ENCODE measurements at regions not wholly inside any gene's neighbourhood (a gene's known extent, or its start where the extent isn't known, plus 50 kb on each side); places are given as distances from the start of the nearest gene placed in this dataset.
A peak's percentile ranks its signal among the peaks of the same experiment; 100 is the strongest.

DNA sequence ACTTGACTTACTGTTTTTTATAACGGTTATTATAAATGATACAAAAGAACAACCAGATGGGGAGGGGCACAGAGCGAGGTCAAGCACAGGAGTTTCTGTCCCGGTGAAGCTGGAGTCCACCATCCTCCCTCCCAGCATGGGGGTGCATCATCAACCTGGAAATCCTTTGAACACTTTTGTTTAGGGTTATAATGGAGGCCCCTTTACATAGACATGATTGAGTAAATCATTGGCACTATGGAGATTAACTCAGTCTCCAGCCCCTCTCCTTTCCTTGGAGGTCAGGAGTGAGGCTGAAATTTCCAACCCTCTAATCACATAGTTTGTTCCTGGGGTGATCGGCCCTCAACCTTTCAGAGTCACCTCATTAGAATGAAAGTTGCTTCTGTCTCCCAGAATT lies 71.8 kb upstream of the ANKEF1 start:
- Mint-ChIP-seq H3K9me3 (ENCODE audit: unreplicated experiment) (no peaks in the 10 kb centered on the region), H3K27me3 (ENCODE audit: insufficient read depth, unreplicated experiment) (no peaks in the 10 kb centered on the region), H3K4me3 (ENCODE audit: unreplicated experiment) (no peak overlapping the region), H3K36me3 (ENCODE audit: insufficient read depth, unreplicated experiment) (no peaks in the 10 kb centered on the region), H3K27ac (ENCODE audit: low read depth, unreplicated experiment) (no peak overlapping the region), H3K4me1 (ENCODE audit: insufficient read depth, unreplicated experiment) (no peaks in the 10 kb centered on the region)
- intact Hi-C loops (cut with micrococcal nuclease) = no loop called here
- CTCF ChIA-PET = interaction anchor here (0.8 kb wide), 1 partner anchor 15 kb away, joined by 3 read pairs; no protein-coding TSS in a partner anchor
- POLR2A ChIA-PET = no interaction called here
- DNase-seq (ENCODE audit: unreplicated experiment) = no peak
- TF ChIP-seq, protein P1, sequence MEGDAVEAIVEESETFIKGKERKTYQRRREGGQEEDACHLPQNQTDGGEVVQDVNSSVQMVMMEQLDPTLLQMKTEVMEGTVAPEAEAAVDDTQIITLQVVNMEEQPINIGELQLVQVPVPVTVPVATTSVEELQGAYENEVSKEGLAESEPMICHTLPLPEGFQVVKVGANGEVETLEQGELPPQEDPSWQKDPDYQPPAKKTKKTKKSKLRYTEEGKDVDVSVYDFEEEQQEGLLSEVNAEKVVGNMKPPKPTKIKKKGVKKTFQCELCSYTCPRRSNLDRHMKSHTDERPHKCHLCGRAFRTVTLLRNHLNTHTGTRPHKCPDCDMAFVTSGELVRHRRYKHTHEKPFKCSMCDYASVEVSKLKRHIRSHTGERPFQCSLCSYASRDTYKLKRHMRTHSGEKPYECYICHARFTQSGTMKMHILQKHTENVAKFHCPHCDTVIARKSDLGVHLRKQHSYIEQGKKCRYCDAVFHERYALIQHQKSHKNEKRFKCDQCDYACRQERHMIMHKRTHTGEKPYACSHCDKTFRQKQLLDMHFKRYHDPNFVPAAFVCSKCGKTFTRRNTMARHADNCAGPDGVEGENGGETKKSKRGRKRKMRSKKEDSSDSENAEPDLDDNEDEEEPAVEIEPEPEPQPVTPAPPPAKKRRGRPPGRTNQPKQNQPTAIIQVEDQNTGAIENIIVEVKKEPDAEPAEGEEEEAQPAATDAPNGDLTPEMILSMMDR (IDR thresholded peaks at IDR 0.05; ENCODE audit: unreplicated experiment) = no peak
- no TSS peak for BruUV-seq (replicated peaks)

- no peak for DNase-seq (ENCODE audit: unreplicated experiment)
- Mint-ChIP-seq H3K27ac (ENCODE audit: low read depth, unreplicated experiment) (no peak overlapping the region), H3K36me3 (ENCODE audit: insufficient read depth, unreplicated experiment) (no peaks in the 10 kb centered on the region), H3K27me3 (ENCODE audit: insufficient read depth, unreplicated experiment) (no peaks in the 10 kb centered on the region), H3K9me3 (ENCODE audit: unreplicated experiment) (no peaks in the 10 kb centered on the region), H3K4me3 (ENCODE audit: unreplicated experiment) (no peak overlapping the region), H3K4me1 (ENCODE audit: insufficient read depth, unreplicated experiment) (peaks cover 13% of the 10 kb centered on the region)
- no TSS peak for BruUV-seq (replicated peaks)
- ChIA-PET POLR2A (no interaction called here), CTCF (interaction anchor here (0.6 to 1.0 kb wide), 3 partner anchors 9 to 551 kb away, joined by 3 read pairs; no protein-coding TSS in a partner anchor)
- TF ChIP-seq, protein P1 (IDR thresholded peaks at IDR 0.05; ENCODE audit: unreplicated experiment) = no peak
- intact Hi-C loops (cut with micrococcal nuclease) = no loop called here
Measured at GRCh38 chr20:9958693-9959092, 76.1 kb upstream of the ANKEF1 start.

DNA sequence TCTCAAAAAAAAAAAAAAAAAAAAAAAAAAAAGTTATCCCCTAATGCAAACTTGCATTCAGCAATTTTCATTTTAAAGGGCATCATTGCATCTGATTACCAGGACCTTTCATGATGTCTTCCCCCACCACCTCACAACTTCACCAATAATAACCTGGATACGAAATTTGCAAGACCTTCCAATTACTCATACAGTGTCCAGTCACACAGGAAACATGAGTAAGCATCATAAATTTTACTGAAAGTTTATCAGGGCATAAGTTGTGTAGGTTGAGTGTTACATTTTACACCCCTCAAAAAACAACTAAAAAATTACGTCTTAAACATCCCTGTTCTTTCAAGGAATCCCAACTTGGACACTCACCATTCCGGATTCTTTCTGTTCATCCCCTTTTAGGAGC lies 79.1 kb upstream of the ANKEF1 start:
- intact Hi-C loops (cut with micrococcal nuclease) = no loop called here
- Mint-ChIP-seq H3K27me3 (ENCODE audit: insufficient read depth, unreplicated experiment) (no peaks in the 10 kb centered on the region), H3K9me3 (ENCODE audit: unreplicated experiment) (no peaks in the 10 kb centered on the region), H3K36me3 (ENCODE audit: insufficient read depth, unreplicated experiment) (no peaks in the 10 kb centered on the region), H3K4me1 (ENCODE audit: insufficient read depth, unreplicated experiment) (peaks cover 13% of the 10 kb centered on the region), H3K27ac (ENCODE audit: low read depth, unreplicated experiment) (no peak overlapping the region), H3K4me3 (ENCODE audit: unreplicated experiment) (no peak overlapping the region)
- ChIA-PET CTCF (interaction anchor here (0.8 to 2.7 kb wide), 6 partner anchors 11 to 547 kb away, joined by 3 to 18 read pairs (median 7); no protein-coding TSS in a partner anchor), POLR2A (interaction anchor here (0.6 to 1.3 kb wide), 2 partner anchors 17 to 25 kb away, joined by 3 read pairs; no protein-coding TSS in a partner anchor)
- TF ChIP-seq, protein P1 (IDR thresholded peaks at IDR 0.05; ENCODE audit: unreplicated experiment) = no peak
- peak; percentile 62 for DNase-seq (ENCODE audit: unreplicated experiment)
- BruUV-seq (replicated peaks) = no TSS peak

GRCh38 chr20:9949563-9949962 lies 85.2 kb upstream of the ANKEF1 start:
- ChIA-PET CTCF (interaction anchor here (0.6 to 3.0 kb wide), 10 partner anchors 9 to 542 kb away, joined by 3 to 11 read pairs (median 4); no protein-coding TSS in a partner anchor), POLR2A (interaction anchor here (1.2 kb wide), 1 partner anchor 10 kb away, joined by 4 read pairs; no protein-coding TSS in a partner anchor)
- no peak overlapping the region for H3K27ac Mint-ChIP-seq (ENCODE audit: low read depth, unreplicated experiment)
- H3K9me3 Mint-ChIP-seq (ENCODE audit: unreplicated experiment) = no peaks in the 10 kb centered on the region
- intact Hi-C loops (cut with micrococcal nuclease) = no loop called here
- no peak overlapping the region for H3K4me3 Mint-ChIP-seq (ENCODE audit: unreplicated experiment)
- TF ChIP-seq, protein P1 (IDR thresholded peaks at IDR 0.05; ENCODE audit: unreplicated experiment) = no peak
- BruUV-seq (replicated peaks) = no TSS peak
- no peak for DNase-seq (ENCODE audit: unreplicated experiment)
- H3K4me1 Mint-ChIP-seq (ENCODE audit: insufficient read depth, unreplicated experiment) = no peaks in the 10 kb centered on the region
- H3K27me3 Mint-ChIP-seq (ENCODE audit: insufficient read depth, unreplicated experiment) = no peaks in the 10 kb centered on the region
- no peaks in the 10 kb centered on the region for H3K36me3 Mint-ChIP-seq (ENCODE audit: insufficient read depth, unreplicated experiment)
